HEK293T (cell line): ENCODE measurements at regions not wholly inside any gene's neighbourhood (a gene's known extent, or its start where the extent isn't known, plus 50 kb on each side); places are given as distances from the start of the nearest gene placed in this dataset.

Experiments
- ARNT ChIP-seq: fragments of 450-650 bp; IDR thresholded peaks from 2 replicates; pipeline ENCODE4 v1.6.1; 2017; ENCODE audit warnings: mild to moderate bottlenecking
- BHLHE40 ChIP-seq: fragments of 450-650 bp; IDR thresholded peaks from 2 replicates; pipeline ENCODE4 v1.6.1; 2016; ENCODE audit warnings: mild to moderate bottlenecking, moderate library complexity, borderline replicate concordance
- CTBP1 ChIP-seq: fragments of 450-650 bp; IDR thresholded peaks from 2 replicates; pipeline ENCODE4 v1.6.1; 2016; ENCODE audit warnings: borderline replicate concordance
- ELF4 ChIP-seq: fragments of 450-650 bp; IDR thresholded peaks from 2 replicates; pipeline ENCODE4 v1.6.1; 2017; ENCODE audit warnings: antibody characterized with exemption
- FOXA1 ChIP-seq: fragments of 450-650 bp; IDR thresholded peaks from 2 replicates; pipeline ENCODE4 v1.6.1; 2016; ENCODE audit warnings: mild to moderate bottlenecking
- FOXK2 ChIP-seq: fragments of 450-650 bp; IDR thresholded peaks from 2 replicates; pipeline ENCODE4 v1.6.1; 2016; ENCODE audit warnings: mild to moderate bottlenecking
- FOXM1 ChIP-seq: fragments of 450-650 bp; IDR thresholded peaks from 2 replicates; pipeline ENCODE4 v1.6.1; 2017; ENCODE audit warnings: mild to moderate bottlenecking, borderline replicate concordance
- HDGF ChIP-seq: fragments of 450-650 bp; IDR thresholded peaks from 2 replicates; pipeline ENCODE4 v1.6.1; 2017; ENCODE audit warnings: antibody characterized with exemption, borderline replicate concordance
- LEF1 ChIP-seq: fragments of 450-650 bp; IDR thresholded peaks from 2 replicates; pipeline ENCODE4 v1.6.1; 2017; ENCODE audit warnings: mild to moderate bottlenecking, borderline replicate concordance
- SP1 ChIP-seq: fragments of 450-650 bp; IDR thresholded peaks from 2 replicates; pipeline ENCODE4 v1.6.1; 2017
- TARDBP ChIP-seq: fragments of 450-650 bp; IDR thresholded peaks from 2 replicates; pipeline ENCODE4 v1.6.1; 2016
- TF ChIP-seq, protein P1 (sequence below): fragments of 450-650 bp; IDR thresholded peaks from 2 replicates; pipeline ENCODE4 v1.6.1; 2016

DNA sequence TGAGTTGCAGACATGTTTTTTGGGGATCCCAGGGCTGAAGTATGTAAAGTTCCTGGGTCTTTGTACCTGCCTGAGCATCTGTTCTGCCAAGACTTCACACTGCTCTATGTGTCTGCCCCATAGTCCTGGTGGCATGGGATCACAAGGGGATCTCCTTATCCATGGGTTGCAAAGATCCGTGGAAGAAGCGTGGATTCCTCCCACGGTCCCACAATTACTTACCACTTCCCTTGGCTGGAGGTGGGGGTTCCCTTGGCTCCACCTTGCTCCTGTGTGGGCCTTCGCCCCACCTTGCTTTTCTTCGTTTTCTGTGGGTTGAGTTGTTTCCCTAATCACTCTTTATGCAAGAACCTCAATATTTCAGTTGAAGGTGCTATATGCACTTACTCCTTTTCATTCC is 157.4 kb upstream of the CHORDC1 start:
- TF ChIP-seq TARDBP = no peak
- no peak for TF ChIP-seq FOXM1
- TF ChIP-seq BHLHE40 = no peak
- no peak for TF ChIP-seq FOXA1
- no peak for TF ChIP-seq SP1
- TF ChIP-seq ELF4 = no peak
- TF ChIP-seq, protein P1, sequence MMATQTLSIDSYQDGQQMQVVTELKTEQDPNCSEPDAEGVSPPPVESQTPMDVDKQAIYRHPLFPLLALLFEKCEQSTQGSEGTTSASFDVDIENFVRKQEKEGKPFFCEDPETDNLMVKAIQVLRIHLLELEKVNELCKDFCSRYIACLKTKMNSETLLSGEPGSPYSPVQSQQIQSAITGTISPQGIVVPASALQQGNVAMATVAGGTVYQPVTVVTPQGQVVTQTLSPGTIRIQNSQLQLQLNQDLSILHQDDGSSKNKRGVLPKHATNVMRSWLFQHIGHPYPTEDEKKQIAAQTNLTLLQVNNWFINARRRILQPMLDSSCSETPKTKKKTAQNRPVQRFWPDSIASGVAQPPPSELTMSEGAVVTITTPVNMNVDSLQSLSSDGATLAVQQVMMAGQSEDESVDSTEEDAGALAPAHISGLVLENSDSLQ = no peak
- TF ChIP-seq LEF1 = no peak
- no peak for TF ChIP-seq CTBP1
- no peak for TF ChIP-seq ARNT
- TF ChIP-seq FOXK2 = no peak
- no peak for TF ChIP-seq HDGF
